GM21825 (cell line): ENCODE measurements at regions not wholly inside any gene's neighbourhood (a gene's known extent, or its start where the extent isn't known, plus 50 kb on each side); places are given as distances from the start of the nearest gene placed in this dataset.
"Not testable (repeated sequence)": the region's sequence is repeated elsewhere in the genome, so short reads cannot be mapped to it uniquely, and the experiment has no call there.

ENCODE experiments used
- ATAC-seq: cut with Tn5 transposase; IDR thresholded peaks from one replicate; pipeline ENCODE4 v1.9.1; 2021; ENCODE audit warnings: mild to moderate bottlenecking, moderate library complexity; ENCODE audit not compliant: unreplicated experiment

DNA sequence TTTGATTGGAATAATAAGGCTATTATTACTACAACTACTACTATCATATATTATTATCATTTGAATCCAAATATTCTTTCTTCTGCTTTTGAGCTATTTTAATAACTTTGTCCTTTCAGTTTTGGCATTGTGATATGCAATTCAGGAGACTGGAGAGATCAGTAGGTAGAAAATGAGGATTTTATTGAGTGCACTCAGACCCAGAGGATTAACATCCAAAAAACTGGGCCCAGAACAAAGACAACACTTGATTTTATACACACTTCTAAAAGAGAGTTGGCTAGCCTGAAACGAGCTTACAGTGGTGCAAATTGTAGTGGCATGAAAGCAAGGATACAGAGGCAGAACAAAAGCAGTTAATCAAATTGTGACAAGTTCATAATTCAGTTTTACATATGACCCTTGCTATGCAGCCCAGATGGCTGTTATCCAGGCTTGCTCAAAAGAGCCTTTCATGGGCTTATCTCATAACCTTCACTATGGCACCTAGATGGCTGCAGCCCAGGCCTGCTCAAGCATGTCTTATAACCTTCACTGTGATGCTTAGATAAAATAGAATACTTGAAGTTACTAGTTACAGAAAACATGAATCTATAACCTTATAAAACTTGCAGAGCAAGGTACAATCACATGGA lies 796.3 kb upstream of the RAG2 start:
- ATAC-seq, result no peak

DNA sequence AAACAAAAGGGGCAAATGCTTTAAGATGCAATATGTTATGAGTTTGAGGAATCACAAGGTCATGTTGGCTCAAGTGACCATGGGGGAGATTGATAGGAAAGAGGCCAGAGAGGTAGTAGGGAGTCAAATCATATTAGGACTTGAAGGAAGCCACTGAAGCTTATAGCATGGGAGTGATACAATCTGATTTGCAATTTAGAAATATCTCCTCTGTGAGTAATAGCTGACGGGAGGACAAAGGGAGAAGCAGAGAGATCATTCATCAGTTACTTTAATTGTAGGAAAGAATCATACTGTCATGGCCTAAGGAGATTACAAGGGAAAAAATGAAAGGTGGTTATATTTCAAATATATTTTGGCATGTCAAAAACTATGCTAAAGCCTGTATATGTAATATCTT lies 793.6 kb upstream of the RAG2 start:
- no peak for ATAC-seq

DNA sequence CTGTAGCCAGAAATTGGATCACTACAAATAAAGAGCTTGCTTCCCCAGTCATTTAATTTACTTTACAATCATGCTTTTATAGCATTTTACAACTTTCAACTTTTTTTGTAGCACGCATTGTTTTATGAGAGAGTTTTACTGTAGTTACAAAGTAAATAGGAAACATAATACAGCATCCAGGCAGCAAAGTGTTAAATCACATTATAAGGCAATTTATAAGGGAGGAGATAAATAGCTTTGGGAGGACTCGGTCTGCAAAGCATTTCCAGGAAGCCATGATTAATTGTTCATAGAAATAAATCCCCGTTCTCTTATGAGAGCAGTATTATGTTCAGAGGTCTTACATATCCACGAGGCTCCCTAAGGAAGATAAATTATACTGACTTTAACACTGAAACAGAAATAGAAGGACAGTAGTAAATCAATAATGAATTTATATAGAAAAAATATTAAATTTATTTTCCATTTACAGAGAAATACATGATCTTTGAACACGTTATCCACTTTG lies 792.6 kb upstream of the RAG2 start:
- ATAC-seq, result no peak

DNA sequence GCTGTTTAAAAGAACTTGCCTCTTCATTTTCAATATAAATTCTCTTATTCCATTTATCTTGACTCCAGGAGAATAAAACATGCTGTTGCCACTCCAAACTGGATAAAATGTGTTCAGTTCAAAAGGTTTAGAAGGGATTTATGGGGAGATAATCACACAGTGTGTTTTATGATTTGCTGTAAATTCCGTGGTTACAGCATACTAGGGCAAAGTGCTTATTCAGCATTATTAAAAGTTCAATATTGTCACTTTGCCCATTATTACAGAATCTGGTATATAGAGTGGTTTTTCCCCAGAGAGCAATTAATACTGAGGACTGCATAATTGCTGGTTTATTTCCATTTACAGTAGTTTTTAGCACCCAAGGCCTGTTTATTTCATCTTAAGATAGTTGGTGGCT lies 780.9 kb upstream of the RAG2 start:
- no peak for ATAC-seq

DNA sequence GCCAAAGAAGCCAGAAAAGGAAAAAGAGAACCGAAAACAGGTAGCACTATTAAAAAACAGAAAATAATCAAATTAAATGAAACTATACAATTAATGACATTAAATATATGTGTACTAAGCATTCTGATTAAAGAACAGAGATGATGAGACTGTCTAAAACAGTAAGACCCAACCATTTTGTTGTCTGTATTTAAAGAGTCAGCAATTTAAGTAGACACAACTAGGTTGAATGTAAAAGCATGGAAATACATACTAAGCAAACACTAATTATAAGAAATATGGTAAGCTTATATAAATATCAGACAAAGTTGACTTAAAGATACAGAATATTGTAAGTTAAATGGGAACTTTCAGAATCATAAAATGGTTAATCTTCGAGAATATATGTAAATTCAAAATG lies 774.6 kb upstream of the RAG2 start:
- no peak for ATAC-seq

DNA sequence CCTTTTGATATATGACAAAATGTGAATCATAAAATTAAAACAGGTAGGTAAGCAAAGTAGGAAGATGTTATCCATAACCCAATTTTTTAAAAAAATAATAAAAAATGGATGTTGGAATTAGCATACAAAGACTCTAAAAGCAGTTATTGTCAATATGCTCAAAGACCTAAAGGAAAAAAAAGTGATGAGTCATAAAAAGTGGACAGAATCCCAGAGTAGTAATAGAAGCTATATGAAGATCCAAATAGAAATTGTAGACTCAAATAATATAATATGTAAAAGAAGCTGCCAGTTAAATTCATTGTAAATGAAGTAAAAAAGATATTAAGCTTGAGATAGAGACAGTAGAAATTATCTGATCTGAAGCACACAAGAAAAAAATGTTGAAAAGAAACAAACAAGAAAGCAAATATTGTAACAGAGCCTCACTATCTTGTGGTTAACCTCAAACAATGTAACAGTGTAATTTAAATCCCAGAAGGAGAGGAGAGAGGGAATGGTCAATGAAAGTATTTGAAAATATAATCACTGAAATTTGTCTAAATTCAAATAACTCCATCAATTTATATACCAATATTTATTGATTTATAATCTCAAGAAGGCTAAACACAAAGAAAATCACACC lies 773.4 kb upstream of the RAG2 start:
- ATAC-seq, result no peak

DNA sequence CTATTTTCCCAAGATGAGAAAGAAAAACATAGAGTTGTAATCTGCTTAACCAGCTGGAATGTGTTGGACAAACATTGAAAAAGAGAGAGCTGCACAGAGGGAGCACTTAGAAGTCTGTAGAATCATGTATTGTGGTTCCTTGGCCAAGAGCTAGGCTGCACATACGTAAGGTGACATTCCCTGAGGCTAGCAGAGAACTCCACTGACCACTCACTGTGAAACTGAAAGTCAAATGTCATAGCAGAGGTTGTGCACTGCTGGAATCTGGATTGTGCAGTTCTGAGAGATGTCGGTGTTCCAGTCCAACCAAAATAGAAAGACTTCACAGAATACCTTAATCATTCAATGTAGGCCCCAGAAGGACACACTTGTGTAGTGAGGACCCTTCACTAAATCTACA lies 772.8 kb upstream of the RAG2 start:
- no peak for ATAC-seq

DNA sequence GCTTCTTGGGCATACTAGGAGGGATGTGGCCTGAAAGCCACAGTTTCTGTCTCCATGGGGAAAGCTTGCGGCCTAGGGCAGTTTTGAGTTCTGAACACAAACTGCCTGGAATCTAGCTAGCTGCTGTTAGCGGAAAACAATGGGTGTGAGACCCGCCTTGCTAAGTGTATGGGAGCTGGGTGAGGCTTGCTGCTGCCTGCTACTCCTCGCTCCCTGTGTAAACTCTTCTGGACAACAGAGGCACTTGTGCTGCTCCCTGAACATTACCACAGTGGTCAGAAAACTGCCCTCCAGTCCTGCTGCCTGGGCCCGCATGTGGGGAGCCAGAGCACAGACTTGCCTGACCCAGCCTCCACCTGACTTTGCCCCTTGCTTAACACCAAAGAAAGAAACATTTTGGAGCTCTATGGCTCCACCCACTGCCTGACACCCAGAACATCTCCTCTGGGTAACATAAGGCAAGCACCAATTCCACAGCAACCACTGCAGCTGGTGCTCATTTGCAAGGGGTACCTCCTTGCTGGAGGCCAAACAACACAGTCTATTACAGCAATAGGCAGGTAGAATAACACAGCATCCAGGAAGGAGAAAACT lies 766.3 kb upstream of the RAG2 start:
- ATAC-seq, result no peak

DNA sequence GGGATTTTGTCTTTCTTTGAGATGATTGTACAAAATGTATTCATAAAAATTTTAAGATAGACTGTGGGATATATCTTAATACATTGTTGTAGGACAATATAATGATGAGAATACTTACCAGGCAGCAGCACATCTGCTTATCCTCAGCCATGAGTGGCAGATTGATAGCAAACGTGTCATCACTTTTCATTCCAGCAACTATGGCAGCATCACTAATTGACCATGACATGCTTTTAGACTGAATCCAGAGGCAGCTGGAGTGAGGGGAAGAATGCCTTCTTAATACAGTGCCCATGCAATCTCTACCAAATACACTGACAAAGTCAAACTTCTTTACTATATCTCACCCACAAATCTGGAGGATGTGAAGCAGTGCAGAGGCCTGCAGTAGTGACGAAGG lies 755.2 kb upstream of the RAG2 start:
- ATAC-seq, result no peak

DNA sequence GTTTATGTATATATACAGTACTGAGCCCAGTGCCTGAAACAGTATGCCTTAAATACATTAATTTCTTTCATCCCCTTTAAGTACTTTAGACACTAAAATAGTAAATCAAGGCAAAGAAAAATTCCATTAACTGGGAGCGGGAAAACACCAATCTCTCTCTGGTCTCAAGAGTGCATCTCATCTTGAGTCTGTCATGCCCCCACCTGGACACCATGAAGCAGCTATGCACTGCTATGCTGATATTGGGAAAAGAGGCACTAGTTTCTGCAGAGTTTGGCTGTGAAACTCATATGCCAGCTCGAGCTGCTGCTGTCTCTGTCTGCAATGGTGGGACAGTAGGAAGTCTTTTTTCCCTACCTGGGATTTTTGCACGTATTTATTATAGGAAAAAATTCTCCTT lies 754.4 kb upstream of the RAG2 start:
- ATAC-seq, result no peak

DNA sequence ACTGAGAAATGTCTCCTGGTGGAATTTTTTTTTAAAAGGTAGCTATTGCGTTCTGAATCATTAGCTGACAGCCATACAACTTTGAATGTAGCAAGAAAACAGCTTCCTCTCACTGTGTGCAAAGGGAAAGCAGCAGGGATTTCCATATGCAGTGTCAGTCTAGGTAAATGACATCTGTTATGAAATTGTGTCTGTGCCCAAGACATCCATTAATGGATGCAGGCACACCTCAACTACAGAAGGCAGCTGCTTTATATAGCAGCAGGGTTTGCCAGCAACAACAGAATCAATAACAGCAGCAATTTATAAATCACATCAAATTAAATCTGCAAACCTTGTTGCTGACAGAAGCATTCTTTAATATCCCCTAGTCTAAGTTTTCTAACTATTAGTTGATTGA lies 745.3 kb upstream of the RAG2 start:
- no peak for ATAC-seq

DNA sequence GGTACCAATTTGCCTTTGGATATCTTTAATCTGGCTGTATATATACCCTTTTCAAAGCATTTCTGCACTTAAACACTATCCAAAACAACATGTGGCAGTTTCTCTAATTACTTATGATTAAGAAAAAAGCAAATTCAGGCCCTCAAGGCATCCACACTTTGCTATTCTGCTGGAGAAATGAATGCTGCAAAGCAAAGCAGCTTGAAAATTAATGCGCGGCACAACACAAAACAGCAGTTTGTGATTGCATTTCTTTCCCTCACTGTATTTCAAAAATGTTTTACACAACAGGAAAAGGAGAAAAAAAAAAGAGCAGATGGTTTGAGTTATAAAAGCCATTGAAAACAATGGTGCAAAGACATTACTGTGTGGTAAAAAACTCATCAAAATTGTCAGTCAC lies 738.4 kb upstream of the RAG2 start:
- ATAC-seq, result no peak

DNA sequence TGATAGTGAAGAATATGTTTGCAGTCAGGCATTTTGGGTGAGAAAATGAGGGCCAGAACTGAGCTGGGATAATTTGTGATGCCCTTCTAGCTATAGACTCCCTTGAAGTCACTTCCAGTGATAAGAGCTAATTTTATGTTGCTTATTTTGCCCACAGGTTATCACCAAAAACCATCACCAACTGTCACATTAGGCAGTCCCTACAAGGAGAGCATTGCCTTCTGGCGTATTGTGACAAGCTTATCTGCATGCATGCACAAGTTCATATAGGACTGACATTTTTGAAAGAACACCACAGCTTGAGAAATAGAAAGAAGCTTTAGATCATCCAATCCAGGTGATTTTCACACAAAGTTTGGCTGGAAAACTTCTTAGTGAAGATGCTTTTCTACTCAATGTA lies 735.3 kb upstream of the RAG2 start:
- ATAC-seq, result no peak

DNA sequence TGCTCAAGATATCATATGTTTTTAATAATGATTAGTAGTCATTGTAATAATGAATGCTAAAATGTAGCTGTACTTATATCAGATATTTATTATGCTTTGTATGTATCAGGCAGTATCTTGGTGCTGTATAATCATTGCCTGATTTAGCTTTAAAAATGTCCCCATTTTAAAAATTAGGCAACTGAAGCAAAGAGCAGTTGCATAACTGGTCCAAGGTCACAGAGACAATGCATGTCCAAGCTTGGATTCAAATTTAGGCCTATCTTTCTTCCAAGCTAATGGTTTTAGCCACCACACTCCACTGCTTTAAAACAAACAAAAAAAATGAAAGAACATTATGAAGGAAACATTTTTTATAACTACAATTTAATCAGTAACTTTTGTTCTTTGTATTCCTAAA lies 725.8 kb upstream of the RAG2 start:
- no peak for ATAC-seq

DNA sequence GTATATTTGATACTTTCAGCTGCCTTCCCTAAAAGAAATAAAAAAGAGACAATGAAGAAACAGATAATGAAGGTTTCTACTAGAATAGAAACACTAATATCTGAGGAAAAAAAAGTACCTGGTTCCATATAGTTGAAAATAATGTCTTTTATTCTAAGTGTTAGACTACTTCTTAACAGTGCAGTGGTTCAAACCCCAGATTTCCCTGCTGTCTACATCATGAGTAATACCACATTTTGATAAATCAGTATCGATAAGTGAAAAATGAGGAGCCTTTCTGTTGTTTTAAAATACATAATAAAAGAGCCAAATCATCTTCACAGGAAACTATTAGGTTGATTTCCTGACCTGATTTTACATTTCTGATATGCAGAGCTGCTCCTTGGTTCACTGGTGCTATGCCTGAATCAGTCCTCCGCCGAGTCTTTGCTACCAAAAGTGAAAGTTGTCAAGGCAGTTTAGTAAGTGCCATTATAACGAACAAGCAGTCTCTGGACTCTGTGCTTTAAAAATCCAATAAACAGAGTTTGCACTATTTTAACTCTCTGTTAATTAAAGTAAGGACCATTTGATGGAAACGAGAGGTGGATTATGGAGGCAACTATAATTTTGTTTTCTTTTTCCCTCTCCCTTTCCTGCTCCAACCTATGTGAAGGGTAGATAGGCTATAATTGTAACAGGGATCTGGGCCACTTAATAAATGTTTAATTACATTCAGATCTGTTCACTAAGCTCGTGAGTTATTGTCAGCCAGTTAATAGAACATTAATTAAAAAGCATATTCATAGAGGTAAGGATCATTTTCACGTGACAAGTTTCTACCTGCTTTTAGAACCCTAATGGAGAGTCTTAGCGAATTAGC lies 724.5 kb upstream of the RAG2 start:
- no peak for ATAC-seq

DNA sequence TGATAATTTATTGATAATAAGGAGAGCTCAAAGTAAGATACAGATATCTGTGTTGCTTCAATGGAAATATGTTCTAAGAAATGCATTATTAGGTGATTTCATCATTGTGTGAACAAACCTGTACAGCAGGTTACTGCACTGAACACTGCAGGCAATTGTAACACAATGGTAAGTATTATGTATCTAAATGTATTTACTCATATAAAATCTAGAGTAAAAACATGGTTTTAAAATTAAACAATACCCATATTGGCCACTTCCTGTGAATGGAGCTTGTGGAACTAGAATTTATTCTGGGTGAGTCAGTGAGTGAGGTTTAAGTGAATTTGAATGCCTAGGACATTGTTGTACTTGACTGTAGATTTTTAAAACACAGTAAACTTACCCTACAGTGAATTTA lies 722.9 kb upstream of the RAG2 start:
- no peak for ATAC-seq

DNA sequence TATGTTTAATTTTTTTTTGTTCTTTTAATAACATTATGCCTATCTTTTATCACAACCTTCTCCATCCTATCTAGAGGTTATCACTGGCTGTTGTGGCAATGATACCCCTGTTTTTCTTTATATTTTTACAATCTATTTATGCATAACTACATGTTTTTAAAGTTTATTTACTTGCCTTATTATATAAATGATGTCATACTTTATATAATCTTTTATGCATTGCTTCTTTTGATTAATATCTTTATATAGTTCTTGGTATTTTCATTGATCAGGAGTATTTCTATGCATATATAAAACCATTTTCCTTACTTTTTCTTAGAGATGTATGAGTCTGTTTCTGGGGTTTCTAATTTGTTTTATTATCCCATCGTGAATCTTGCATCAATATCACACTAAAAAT lies 719.8 kb upstream of the RAG2 start:
- no peak for ATAC-seq

DNA sequence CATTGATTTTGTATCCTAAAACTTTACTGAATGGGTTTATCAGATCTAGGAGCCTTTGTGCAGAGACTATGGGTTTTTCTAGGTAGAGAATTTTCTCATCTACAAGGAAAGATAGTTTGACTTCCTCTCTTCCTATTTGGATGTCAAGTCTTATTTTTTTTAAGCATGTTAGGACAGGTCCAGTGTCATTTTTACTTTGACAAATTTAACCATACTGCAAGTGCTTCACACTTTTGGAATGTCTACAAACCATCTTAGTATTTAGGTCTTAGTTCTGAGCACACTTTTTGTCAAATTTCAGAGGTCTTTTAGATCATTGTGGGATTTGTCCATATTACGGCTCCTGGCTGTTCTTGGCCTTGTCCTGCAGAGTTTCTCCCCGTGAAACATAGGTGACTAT lies 715.2 kb upstream of the RAG2 start:
- no peak for ATAC-seq

DNA sequence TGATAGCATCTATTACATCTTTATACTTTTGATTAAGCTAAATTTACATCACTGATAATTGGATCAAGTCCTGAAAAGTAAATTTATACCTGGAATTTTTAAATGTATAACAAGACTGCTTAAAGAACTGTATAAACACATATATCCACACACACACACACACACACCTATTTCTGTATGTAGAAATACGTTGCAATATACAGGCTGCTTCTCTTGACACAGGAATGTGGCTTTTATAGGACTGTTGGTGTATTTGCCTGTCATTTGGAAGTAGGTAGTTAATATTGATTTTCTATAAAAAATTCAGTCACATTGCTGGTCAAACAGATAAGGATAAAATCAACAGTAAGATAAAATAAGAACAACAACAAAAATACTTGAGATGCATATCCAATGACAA lies 708.5 kb upstream of the RAG2 start:
- no peak for ATAC-seq

DNA sequence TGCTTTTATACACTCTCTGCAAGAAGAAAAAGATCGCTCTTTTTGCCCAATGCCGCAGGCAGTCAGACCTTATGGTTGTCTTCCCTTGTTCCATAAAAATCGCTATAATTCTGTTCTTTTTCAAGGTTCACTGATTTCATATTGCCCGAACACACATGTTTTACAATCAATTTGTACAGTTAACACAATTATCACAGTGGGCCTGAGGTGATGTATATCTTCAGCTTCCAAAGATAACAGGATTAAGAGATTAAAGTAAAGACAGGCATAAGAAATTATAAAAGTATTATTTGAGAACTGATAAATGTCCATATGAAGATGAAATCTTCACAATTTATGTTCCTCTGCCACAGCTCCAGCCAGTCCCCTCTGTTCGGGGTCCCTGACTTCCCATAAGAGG lies 703.4 kb upstream of the RAG2 start:
- not testable (repeated sequence) for ATAC-seq

DNA sequence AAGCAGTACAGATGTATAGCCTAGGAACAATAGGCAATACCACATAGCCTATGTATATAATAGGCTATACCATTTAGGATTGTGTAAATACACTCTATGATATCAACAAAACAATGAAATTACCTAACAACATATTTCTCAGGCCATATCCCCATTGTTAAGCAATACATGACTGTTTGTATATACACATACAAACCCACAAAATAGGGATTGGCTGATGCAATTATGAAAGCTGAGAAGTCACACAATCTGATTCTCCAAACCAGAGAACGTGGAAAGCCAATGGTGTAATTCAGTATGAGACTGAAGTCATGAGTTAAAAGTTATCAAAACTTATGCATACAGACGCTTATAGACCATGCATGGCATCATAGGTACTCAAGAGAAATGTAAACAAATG lies 700.1 kb upstream of the RAG2 start:
- ATAC-seq, result no peak

DNA sequence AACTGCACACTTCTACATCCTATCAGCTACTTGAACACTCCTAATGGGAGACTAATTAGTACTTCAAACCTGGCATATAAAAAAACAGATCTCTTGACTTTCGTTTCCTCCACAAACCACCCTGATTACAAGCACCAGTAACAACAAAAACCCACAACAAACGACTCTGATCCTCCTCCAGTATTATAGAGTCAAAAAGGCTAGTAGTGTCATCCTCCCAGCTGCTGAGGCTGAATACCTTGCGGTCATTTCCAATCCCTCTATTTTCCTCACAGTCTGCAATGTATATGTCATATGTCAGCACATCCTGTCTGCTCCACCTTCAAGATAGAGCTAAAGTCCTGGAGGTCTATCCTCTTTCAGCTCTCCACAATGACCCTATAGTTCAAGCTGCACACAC lies 688.9 kb upstream of the RAG2 start:
- no peak for ATAC-seq
